ENCODE measurements at regions not wholly inside any gene's neighbourhood (a gene's known extent, or its start where the extent isn't known, plus 50 kb on each side); places are given as distances from the start of the nearest gene placed in this dataset.
A peak's percentile ranks its signal among the peaks of the same experiment; 100 is the strongest.

DNA sequence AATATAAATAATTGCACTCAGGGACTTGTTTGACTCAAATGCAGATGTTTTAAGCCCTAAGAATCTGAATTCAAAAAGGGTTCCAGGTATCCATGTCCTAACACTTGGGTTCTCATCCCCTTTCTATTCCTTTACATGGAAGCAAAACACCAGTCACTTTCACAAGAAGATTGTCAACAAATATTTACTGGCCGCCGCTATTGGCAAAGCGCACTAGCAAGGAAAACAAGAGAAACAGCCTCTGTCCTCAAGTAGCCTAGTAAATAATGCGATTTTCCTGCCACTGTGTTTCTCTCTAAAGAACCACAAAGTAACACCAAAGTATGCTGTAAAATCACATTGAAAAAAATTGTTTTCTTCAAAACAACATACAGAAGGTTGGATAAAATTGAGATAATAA lies 66.7 kb upstream of the EZH2 start:
- CTCF ChIA-PET: no interaction called here
- no peaks in the 10 kb centered on the region for H3K4me1 Mint-ChIP-seq (ENCODE audit: low read depth)
- H3K36me3 Mint-ChIP-seq (ENCODE audit: low read depth): no peaks in the 10 kb centered on the region
- no peak overlapping the region for H3K27ac Mint-ChIP-seq
- peaks cover 2% of the 10 kb centered on the region for H3K27me3 Mint-ChIP-seq (ENCODE audit: low read depth)
- no peak for ATAC-seq
- H3K9me3 Mint-ChIP-seq (ENCODE audit: insufficient read depth): no peaks in the 10 kb centered on the region
- POLR2A ChIA-PET: no interaction called here
- H3K4me3 Mint-ChIP-seq: no peak overlapping the region
- no peak for DNase-seq

DNA sequence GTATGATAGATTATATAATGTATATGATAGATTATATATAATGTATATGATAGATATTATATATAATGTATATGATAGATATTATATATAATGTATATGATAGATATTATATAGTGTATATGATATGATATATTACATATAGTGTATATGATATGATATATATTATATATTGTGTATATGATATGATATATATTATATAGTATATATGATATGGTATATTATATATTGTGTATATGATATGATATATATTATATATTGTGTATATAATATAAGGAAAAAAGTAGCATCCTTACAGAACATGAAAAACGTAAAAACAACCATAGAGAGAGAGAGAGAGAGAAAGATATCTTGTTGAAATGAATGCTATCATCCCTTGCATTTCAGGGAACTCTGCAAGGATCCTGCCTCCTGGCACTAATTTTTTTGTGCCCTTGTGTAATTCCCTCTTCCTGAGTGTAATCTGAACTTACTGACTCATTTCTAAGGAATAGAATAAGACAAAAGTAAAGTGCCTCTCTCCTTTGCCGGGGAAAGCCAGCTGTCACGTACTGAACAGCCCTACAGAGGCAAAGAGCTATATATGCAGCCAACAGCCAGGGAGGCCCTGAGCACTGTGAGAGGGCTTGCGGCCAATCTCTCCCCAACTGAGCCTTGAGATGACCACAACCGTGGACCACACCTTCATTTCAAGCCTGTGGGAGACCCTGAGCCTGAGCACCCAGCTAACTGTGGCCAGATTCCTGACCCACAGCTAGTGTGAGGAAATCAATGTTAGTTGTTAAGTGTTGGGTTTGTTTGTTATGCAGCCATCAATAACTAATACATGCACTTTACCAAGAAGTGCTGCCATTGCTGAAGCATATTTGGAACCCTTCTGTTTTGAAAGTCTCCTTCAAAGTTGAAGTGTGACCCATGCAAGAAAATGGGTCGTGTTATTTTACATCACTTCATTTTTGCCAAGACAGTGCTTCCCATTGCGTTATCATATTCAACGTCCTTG lies 61.1 kb upstream of the EZH2 start:
- Mint-ChIP-seq H3K27ac (no peak overlapping the region), H3K27me3 (ENCODE audit: low read depth) (no peaks in the 10 kb centered on the region), H3K4me3 (no peak overlapping the region), H3K4me1 (ENCODE audit: low read depth) (peaks cover 7% of the 10 kb centered on the region), H3K9me3 (ENCODE audit: insufficient read depth) (no peaks in the 10 kb centered on the region), H3K36me3 (ENCODE audit: low read depth) (no peaks in the 10 kb centered on the region)
- ATAC-seq (no peak), DNase-seq (no peak)
- POLR2A ChIA-PET: no interaction called here
- CTCF ChIA-PET: no interaction called here

DNA sequence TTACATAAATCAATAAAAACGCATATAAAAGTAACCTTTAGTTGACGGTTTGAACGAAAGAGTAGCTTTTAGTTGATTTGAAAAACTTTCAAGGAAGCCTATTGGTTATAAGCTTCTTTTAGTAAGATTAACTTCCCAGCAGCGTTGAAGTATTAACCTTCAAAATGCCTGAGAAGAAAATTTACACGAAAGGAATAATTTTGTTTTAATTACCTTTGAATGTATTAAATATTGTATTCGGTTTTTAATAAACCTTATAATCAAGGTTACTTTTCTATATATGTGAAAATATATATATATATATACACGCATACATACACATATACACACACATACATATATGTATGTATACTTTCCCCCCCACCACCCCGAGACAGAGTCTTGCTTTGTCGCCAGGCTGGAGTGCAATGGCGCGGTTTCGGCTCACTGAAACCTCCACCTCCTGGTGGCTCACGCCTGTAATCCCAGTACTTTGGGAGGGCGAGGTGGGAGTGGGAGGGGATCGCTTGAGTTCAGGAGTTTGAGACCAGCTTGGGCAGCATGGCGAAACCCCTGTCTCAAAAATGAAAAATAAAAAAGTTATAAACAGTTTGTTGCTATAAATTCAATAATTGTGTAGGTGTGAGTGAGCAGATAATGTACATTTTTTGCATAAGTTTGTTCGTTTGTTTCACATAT lies 57.6 kb upstream of the EZH2 start:
- H3K4me1 Mint-ChIP-seq (ENCODE audit: low read depth): peaks cover 15% of the 10 kb centered on the region
- CTCF ChIA-PET: interaction anchor here (0.7 to 3.0 kb wide), 37 partner anchors 10 to 367 kb away, joined by 3 to 36 read pairs (median 4); partner anchors contain the start of genes CUL1, EZH2 and ZNF398
- ATAC-seq: peak; percentile 81
- peak overlapping the region; percentile 97 for H3K4me3 Mint-ChIP-seq
- DNase-seq: peak; percentile 85
- POLR2A ChIA-PET: interaction anchor here (0.5 to 2.6 kb wide), 23 partner anchors 11 to 1840 kb away, joined by 3 to 58 read pairs (median 4); partner anchors contain the start of genes CUL1, EZH2 and ZNF425
- no peaks in the 10 kb centered on the region for H3K27me3 Mint-ChIP-seq (ENCODE audit: low read depth)
- H3K27ac Mint-ChIP-seq: peak overlapping the region; percentile 98
- peaks cover 3% of the 10 kb centered on the region for H3K36me3 Mint-ChIP-seq (ENCODE audit: low read depth)
- no peaks in the 10 kb centered on the region for H3K9me3 Mint-ChIP-seq (ENCODE audit: insufficient read depth)

DNA sequence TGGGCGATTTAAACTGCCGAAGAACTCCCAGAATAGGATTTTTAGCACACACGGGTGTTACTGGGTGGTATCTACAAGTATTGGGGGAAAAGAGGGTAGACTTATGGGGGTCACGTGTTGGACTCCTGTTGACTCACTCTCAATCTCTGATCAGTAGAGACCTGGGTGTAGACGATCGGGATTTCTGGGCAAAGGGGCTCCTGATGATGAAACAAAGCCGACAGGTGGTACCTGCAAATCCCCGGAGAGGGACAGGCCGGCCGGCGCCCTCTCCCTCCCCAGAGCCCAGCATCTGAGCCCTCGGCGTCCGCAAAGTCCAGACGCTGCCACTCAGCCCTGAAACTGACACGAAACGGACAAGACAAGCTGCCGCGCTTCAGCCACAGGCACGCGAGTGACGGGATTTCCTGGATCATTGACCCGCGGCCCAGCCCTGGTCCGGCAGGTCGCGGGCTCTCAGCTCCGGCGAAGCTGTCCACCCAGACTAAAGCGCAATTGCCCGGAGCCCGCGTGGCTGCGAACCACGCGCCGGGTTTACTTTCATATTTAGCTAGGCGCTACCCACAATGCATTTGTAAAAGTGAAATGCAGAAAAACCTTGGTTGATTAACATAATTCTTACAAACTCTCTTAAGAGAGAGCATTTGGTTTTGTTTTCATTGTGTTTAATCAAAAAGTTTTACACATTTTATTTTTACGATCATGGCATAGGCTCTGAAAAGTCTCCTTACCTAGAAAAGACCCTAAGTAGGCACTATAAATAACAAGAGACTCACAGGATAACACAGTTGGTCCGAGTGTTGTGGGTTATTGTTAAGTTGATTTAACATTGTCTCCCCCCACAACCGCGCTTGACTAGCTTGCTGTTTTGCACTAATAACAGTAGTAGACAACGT lies 56.9 kb upstream of the EZH2 start:
- peak; percentile 82 for ATAC-seq
- H3K4me1 Mint-ChIP-seq (ENCODE audit: low read depth): peaks cover 15% of the 10 kb centered on the region
- H3K27ac Mint-ChIP-seq: peak overlapping the region; percentile 98
- H3K9me3 Mint-ChIP-seq (ENCODE audit: insufficient read depth): no peaks in the 10 kb centered on the region
- DNase-seq: peak; percentile 77
- peaks cover 3% of the 10 kb centered on the region for H3K36me3 Mint-ChIP-seq (ENCODE audit: low read depth)
- H3K27me3 Mint-ChIP-seq (ENCODE audit: low read depth): no peaks in the 10 kb centered on the region
- ChIA-PET CTCF (interaction anchor here (0.7 to 3.0 kb wide), 32 partner anchors 10 to 366 kb away, joined by 3 to 36 read pairs (median 4); partner anchors contain the start of genes CUL1, EZH2 and ZNF398), POLR2A (interaction anchor here (0.6 to 2.6 kb wide), 20 partner anchors 9 to 366 kb away, joined by 3 to 58 read pairs (median 4); partner anchors contain the start of genes CUL1, EZH2 and ZNF425)
- H3K4me3 Mint-ChIP-seq: peak overlapping the region; percentile 97

DNA sequence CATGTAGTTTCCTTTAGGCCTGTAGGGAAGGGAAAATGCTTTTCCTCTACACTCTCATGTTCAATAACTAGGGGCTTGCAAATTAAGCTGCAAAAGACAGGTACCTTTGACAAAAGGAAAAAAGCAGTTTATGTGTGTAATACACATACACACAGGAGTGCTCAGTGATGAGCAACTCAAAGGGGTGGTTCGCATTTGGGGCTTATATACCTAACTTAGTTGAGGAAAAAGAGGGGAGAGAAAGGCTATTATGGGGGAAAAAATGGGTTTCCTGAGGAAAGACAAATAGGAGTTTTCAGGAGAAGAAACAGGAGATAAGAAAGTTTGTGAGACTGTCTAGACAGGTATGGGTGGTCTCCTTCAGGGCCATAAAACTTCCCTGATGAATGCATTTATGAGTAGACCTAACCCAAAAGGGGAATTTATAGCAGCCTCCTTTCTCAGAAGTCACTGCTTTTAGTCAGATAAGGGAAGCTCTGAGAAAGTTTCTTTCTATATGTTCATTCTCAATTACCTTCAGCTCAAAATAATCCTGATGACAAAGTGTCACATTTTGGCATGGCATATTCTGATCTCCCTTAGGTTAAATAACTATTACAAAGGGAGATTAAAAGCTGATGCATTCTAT lies 55.2 kb upstream of the EZH2 start:
- H3K27me3 Mint-ChIP-seq (ENCODE audit: low read depth): no peaks in the 10 kb centered on the region
- CTCF ChIA-PET: interaction anchor here (0.6 to 1.7 kb wide), 11 partner anchors 16 to 412 kb away, joined by 3 to 6 read pairs (median 3); no protein-coding TSS in a partner anchor
- no peaks in the 10 kb centered on the region for H3K9me3 Mint-ChIP-seq (ENCODE audit: insufficient read depth)
- H3K4me3 Mint-ChIP-seq: peak overlapping the region; percentile 2
- peaks cover 7% of the 10 kb centered on the region for H3K36me3 Mint-ChIP-seq (ENCODE audit: low read depth)
- POLR2A ChIA-PET: interaction anchor here (0.7 to 1.4 kb wide), 7 partner anchors 8 to 56 kb away, joined by 3 to 7 read pairs (median 4); no protein-coding TSS in a partner anchor
- peaks cover 16% of the 10 kb centered on the region for H3K4me1 Mint-ChIP-seq (ENCODE audit: low read depth)
- ATAC-seq (no peak), DNase-seq (no peak)
- peak overlapping the region; percentile 21 for H3K27ac Mint-ChIP-seq

DNA sequence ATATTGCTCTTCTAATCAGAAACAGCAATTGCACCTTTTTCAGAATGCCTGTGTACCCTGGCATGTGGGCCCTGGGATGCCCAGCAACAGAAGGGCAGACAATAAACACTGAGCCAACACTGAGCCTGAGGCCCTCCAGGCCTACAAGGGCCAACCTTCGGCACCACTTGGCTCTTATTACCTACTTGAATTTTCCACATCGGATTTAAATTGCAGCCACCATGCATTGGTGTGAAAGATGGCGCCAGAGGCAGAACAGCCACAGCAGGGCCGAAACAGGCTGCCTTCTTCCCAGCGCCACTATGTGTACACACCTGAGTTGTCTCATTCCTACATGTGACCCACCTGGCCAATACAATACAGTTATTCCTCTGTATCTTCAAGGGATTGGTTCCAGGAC lies 51.4 kb upstream of the EZH2 start:
- no peak for DNase-seq
- Mint-ChIP-seq H3K36me3 (ENCODE audit: low read depth) (peaks cover 9% of the 10 kb centered on the region), H3K27ac (no peak overlapping the region), H3K9me3 (ENCODE audit: insufficient read depth) (no peaks in the 10 kb centered on the region), H3K4me1 (ENCODE audit: low read depth) (peaks cover 12% of the 10 kb centered on the region), H3K27me3 (ENCODE audit: low read depth) (no peaks in the 10 kb centered on the region), H3K4me3 (no peak overlapping the region)
- ATAC-seq: no peak
- ChIA-PET CTCF (no interaction called here), POLR2A (no interaction called here)

Measured in activated CD8-positive, alpha-beta T cell treated with anti-CD3 and anti-CD28 coated beads, Interleukin-2, amount 10 ng/mL, durations not matched to agents 7 days and 5 days (primary cell).